CD1c-positive myeloid dendritic cell (primary cell): ENCODE measurements at regions not wholly inside any gene's neighbourhood (a gene's known extent, or its start where the extent isn't known, plus 50 kb on each side); places are given as distances from the start of the nearest gene placed in this dataset.
A peak's percentile ranks its signal among the peaks of the same experiment; 100 is the strongest.
"Not testable (repeated sequence)": the region's sequence is repeated elsewhere in the genome, so short reads cannot be mapped to it uniquely, and the experiment has no call there.

ENCODE experiments used
- DNase-seq: peaks from one replicate; pipeline ENCODE4 v3.0.0-alpha.2; 2016; ENCODE audit errors: extremely low spot score

DNA sequence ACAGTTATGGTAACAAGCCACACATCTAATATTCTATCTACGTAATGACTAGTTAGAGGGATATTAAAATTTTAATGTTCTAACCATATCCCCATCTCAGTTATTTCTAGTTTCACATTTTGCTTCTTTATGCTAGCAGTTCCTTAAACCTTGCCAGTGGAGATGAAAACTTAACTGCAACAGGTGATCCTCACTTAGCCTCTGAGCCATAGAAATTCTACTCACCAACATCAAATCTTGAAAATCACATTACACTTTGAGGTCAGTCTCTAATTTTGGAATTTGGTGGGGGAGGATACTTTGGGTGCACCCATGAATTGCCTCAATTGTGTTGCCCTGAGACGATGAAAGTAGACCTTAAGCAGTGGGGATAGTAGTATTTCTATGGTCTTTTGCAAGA, 256.4 kb downstream of the GATA3 start:
- DNase-seq, result no peak

DNA sequence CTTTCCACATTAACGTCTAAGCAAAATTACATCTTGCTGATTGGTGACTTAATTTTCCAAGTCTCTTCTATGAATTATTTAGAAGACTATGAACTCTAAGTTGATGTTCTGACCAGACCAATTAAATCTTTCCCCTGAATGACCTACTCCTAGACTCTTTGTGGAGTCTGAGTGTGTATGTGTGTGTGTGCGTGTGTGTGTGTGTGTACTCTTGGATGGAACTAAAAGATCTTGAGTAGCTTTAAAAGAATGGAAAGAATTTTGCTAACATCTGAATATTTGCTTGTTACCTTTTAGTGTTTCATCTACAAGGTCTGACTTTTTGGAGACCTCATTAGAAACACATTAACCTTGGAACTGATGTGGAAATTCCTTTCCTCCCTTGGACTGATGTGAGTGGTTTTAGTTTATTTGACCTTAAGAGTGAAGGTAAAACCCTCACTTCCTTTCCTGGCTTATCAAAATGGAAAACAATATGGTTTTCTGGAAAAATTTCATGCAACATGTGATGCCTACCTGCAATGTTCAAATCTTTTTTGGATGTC, 257.1 kb downstream of the GATA3 start:
- no peak for DNase-seq

DNA sequence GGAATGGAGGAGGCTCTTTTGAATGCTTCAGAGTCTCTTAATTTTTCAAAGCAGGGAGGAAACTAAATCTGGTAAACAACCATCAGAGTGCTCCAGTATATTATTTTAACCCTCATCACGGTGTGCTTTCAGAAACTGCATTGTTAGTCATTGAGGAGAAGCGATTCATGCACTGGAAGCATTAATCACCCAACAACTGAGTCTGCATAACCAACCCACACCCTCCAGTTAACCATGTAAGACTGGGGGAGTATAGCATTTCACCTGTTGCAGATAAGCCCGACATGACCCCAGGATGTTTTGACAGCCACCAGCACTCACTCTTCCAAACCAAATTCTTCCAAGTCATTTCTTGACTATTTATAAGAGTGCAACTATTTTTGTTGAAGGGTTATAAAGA, 257.6 kb downstream of the GATA3 start:
- DNase-seq, result no peak

DNA sequence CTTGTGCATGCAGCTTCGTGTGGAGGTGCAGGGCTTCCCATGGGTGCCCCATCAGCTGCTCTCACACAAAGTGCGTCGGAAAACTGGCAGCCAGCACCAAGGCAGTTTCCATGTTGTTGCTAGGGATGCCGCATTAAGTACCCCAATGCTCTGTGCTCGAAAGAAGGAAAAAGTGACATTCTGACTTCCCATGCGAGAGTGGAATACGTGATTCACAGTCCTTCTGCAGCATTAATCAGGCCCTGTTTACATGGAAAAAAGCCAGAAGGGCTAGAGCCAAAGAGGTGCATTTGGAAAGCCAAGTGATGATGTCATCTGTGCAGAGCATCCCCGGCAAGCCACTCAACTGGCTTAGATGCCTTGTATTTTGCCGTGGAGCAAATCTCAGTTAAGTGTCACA, 258.3 kb downstream of the GATA3 start:
- DNase-seq, result no peak

GRCh38 chr10:8314486-8314885, 260.0 kb downstream of the GATA3 start:
- DNase-seq, result no peak

- DNase-seq, result no peak
These were observed 261.1 kb downstream of the GATA3 start for GRCh38 chr10:8315619-8316021.

DNA sequence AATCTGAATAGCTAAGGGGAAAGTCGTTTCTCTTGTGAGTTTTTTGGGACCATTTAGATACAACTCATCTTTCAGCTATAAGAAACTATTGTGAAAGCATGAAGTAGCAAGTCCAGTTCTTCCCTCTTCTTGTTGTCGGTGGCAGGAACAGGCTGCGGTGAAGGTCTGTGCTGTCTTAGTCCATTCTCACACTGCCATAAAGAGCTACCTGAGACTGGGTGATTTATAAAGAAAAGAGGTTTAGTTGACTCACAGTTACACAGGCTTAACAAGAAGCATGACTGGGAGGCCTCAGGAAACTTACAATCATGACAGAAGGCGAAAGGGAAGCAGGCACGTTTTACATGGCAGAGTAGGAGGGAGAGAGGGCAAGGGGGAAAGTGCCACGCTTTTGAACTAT, 261.8 kb downstream of the GATA3 start:
- no peak for DNase-seq

- DNase-seq, result not testable (repeated sequence)
These were observed 263.9 kb downstream of the GATA3 start for GRCh38 chr10:8318429-8318828.

DNA sequence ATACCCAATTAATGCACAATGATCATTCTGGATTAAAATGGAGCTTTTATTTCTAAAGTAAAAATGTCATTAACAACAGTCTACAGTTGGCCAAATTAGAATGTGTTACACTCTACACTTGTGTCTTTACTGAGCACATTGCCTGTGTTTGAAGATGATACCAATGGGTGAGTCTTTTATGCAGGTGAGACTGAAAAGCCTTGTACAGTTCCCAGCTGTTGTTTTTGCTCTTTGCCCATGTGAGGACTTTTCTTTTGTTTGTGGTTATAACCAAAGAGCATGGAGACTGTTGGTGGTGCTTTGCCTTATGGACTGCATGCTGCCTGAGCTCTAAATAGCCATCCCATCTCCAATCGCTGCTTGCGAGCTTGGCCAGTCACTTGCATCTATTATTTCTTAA, 264.5 kb downstream of the GATA3 start:
- DNase-seq, result no peak

- DNase-seq, result no peak
These were observed 265.2 kb downstream of the GATA3 start for GRCh38 chr10:8319704-8320103.

DNA sequence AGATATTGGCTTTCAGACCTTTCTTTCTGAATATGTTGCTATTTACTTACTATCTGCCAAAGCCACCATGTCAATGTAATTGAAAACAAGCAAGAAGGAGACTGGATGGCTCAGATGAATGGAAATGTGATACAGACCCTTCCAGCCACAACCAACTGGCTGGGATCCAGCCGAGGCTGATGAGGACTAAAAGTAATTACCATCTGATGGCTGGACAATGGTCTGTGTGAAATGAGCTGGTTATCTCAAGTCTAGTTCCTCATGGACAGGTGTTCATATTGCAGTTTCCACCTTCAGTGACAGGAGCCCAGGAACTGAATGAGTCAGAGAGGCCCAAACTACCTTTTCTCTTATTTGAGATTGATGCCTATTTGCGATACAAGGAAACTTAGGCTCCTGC, 267.5 kb downstream of the GATA3 start:
- DNase-seq, result no peak

DNA sequence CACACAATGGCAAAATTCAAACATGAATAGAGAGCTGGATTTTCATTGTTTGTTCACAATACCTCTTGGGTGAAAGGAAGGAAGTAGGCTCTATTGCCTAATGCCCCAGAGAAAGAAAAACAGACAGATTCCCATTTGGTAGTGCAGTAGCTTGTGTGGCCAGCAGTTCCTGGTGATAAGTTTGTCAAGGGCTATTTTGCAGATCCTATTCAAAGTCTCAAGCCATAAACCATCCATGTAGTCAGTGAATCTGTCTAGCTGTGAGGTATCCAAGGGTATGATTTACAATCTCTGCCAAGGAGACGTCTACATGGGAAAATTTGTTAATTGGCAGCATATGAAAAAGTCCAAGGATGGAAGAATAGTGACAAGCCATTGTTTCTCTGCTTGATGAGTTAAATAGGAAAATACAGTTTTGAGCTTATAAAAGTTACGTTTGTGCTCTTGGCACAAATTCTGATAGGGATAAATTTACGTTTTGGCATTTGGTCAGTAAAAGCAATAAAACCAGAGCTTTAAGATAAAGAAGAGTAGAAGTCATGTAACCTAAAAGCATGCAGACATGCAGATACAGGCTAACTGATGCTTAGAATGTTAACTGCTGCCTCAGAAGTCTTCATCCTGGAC, 269.1 kb downstream of the GATA3 start:
- DNase-seq, result no peak

DNA sequence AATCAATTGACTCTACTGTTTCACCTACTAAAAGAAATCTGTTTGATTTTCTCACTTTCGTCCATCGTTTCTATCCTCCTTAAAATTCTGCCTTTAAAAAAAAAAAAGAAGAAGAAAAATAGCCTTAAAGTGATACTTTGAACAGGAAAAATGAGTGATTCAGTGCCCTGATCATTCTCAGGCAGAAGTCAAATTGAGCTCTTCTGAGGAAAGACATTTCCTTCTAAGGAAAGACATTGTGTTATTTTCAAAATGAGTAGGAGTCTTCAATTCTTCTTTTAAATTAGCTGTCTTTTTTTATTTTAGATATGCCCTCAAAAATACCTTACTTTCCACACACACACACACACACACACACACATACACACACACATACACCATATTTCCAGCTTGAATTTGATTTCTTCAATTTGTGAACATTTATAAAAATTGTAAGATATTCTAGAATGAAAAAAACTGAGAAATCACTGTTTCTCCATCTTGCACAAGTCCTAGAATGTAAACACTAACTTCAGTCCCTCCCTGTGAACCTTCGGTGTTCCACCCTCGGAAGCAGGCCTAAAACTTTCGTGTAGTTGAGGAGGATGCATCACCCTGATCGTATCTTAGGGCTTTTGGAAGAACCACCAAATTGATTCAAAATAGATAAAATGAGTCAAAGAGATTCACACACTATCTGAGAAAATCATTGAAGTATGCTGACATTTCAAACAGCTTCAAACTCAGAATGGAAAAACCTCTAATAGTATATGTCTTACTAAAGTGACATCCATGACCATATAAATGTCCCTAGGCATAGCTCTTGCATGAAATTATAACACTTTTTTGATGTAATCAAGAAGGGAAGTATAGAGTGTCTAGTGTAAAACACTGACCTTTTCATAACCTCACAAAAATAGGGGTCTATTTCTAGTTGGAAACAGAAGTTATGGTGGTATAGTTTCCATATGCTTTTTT, 270.8 kb downstream of the GATA3 start:
- no peak for DNase-seq

- no peak for DNase-seq
These were observed 272.1 kb downstream of the GATA3 start for GRCh38 chr10:8326396-8327139.

DNA sequence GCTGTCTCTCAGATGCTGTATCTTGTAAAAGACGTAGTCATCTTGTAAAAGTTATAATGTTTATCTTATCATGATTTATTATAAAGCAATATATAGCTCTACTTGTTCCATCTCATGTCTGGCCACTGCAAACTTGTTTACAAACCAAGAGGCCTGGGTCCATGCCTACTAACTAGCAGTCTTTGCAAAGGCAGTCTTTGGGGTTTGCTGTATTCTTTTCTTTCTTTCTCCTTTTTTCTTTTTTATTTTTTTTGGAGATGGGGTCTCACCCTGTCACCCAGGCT, 272.6 kb downstream of the GATA3 start:
- no peak for DNase-seq

- peak; percentile 8 for DNase-seq
These were observed 276.9 kb downstream of the GATA3 start for GRCh38 chr10:8331387-8331786.

- peak; percentile 70 for DNase-seq
These were observed 277.6 kb downstream of the GATA3 start for GRCh38 chr10:8331896-8332729.

- DNase-seq, result no peak
These were observed 278.2 kb downstream of the GATA3 start for GRCh38 chr10:8332730-8333111.

DNA sequence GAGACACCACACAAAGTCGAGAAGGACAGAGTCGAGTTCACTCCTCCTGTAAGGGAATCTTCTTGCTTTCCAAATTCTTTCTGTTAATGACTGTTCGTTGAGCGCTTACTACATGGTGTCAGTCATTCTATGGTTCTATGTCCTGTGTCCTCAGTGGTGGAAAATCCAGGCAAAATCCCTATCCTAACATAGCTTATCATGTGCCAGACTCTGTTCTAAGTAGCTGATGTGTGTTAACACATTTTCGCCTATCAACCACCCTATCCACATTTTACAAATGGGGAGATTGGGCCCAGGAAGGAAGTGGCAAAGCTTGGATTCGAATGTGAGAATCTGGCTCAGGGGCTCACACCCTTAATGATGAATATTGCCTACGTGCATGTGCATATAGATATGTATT, 280.1 kb downstream of the GATA3 start:
- no peak for DNase-seq

GRCh38 chr10:8336629-8337331, 282.3 kb downstream of the GATA3 start:
- no peak for DNase-seq

GRCh38 chr10:8337332-8337651, 282.8 kb downstream of the GATA3 start:
- no peak for DNase-seq
